ENCODE measurements at regions not wholly inside any gene's neighbourhood (a gene's known extent, or its start where the extent isn't known, plus 50 kb on each side); places are given as distances from the start of the nearest gene placed in this dataset.

DNA sequence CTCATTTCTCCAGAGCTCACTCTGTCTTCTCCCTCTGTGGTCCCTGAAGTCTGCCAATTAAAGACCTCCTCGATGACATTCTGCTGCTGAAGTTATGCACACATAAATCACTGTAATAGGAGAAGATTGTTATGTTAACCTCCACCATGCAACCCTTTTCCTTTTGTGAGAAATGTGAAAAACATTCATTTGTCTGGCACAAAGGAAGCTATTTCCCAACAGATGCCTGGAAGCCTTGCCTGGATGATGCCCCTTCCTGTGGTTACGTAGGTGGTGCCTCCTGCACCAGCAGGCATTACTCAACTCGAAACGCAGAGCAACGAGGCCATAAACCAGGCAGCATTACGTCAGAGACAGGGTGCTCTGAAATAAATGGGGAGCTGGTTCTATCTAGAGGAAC, 327.4 kb upstream of the ZNF507 start (continued):
- no peak for TF ChIP-seq ASH2L (IDR thresholded peaks at IDR 0.05; ENCODE audit: low read length)
- no peak for TF ChIP-seq KDM5A (IDR thresholded peaks at IDR 0.05; ENCODE audit: low read length)
